Breast epithelium (tissue), 4 donors: ENCODE measurements at regions not wholly inside any gene's neighbourhood (a gene's known extent, or its start where the extent isn't known, plus 50 kb on each side); places are given as distances from the start of the nearest gene placed in this dataset.

Source experiments
- DNase-seq, 2 donors: peaks; one replicate each; pipeline ENCODE4 v3.0.0-alpha.2; 2019; ENCODE audit warnings: low spot score in 2 of 2
- H3K27ac ChIP-seq, 2 donors: fragments of 200-600 bp; sonication (generic) in 1 of 2; one replicate each; pipeline ENCODE4 v1.5.1; 2016 to 2019; ENCODE audit warnings: mild to moderate bottlenecking in 1 of 2
- H3K27me3 ChIP-seq, 2 donors: fragments of 200-600 bp; sonication (generic) in 1 of 2; one replicate each; pipeline versions ENCODE4 v1.5.1 to v1.6.0; 2017 to 2019; ENCODE audit warnings: control low read depth in 1 of 2, mild to moderate bottlenecking in 1 of 2
- H3K36me3 ChIP-seq: fragments of 200-600 bp; one replicate; pipeline ENCODE4 v1.5.1; 2019
- H3K4me1 ChIP-seq, 2 donors: fragments of 200-600 bp; sonication (generic); one replicate each; pipeline ENCODE4 v1.5.1; 2016 to 2019; ENCODE audit warnings: control low read depth in 1 of 2
- H3K4me3 ChIP-seq, 3 donors: fragments of 200-600 bp; sonication (generic); 1 replicate in 2 of 3; 2 replicates in 1 of 3; pipeline ENCODE4 v1.5.1; 2016 to 2019; ENCODE audit warnings: mild to moderate bottlenecking in 3 of 3, moderate library complexity in 2 of 3
- H3K9me3 ChIP-seq, 2 donors: fragments of 200-600 bp; sonication (generic) in 1 of 2; one replicate each; pipeline ENCODE4 v1.5.1; 2016 to 2019; ENCODE audit warnings: control low read depth in 1 of 2
- POLR2A ChIP-seq: fragments of 450-650 bp; IDR thresholded peaks from one replicate; pipeline ENCODE4 v1.6.1; 2016; ENCODE audit warnings: antibody characterized with exemption, mild to moderate bottlenecking, moderate library complexity
- POLR2AphosphoS5 ChIP-seq, 3 donors: sonication (generic); formaldehyde crosslinking; IDR thresholded peaks; one replicate each; pipeline ENCODE4 v1.6.1; 2017; ENCODE audit warnings: antibody characterized with exemption in 3 of 3
- intact Hi-C: fragments of 100-400 bp; cut with DNase I; formaldehyde crosslinking; loops from one replicate; pipeline ENCODE4 v1.15.1; 2023; ENCODE audit warnings: low total_unique reads
- TF ChIP-seq, protein P1 (sequence below), 3 donors: fragments of 450-650 bp; IDR thresholded peaks; one replicate each; pipeline ENCODE4 v1.5.1; 2016 to 2017; ENCODE audit warnings: antibody characterized with exemption in 3 of 3, mild to moderate bottlenecking in 3 of 3, moderate library complexity in 3 of 3

DNA sequence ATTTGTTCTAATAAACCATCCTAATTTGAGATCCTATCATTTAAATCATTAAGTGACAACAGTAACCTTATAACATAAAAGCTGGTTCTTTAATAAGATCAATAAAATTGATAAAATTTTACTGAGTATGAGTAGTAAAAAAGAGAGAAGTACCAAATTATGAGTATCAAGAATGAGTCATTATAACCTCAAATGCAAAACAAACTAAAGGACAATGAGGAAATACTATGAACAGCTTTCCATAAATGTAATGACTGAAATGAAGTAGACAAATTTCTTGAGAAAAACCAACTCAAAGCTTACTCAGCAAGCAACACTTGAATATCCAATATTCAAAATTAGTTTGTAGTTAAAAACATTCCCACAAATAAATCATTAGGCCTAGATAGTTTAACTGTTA is 433.0 kb downstream of the ZEB2 start:
- no peak for DNase-seq
- no peak overlapping the region for H3K27ac ChIP-seq
- H3K4me3 ChIP-seq: no peak overlapping the region
- TF ChIP-seq POLR2A (no peak), POLR2AphosphoS5 (IDR thresholded peaks at IDR 0.05) (no peak)
- TF ChIP-seq, protein P1, sequence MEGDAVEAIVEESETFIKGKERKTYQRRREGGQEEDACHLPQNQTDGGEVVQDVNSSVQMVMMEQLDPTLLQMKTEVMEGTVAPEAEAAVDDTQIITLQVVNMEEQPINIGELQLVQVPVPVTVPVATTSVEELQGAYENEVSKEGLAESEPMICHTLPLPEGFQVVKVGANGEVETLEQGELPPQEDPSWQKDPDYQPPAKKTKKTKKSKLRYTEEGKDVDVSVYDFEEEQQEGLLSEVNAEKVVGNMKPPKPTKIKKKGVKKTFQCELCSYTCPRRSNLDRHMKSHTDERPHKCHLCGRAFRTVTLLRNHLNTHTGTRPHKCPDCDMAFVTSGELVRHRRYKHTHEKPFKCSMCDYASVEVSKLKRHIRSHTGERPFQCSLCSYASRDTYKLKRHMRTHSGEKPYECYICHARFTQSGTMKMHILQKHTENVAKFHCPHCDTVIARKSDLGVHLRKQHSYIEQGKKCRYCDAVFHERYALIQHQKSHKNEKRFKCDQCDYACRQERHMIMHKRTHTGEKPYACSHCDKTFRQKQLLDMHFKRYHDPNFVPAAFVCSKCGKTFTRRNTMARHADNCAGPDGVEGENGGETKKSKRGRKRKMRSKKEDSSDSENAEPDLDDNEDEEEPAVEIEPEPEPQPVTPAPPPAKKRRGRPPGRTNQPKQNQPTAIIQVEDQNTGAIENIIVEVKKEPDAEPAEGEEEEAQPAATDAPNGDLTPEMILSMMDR (IDR thresholded peaks at IDR 0.05): no peak
- no peaks in the 10 kb centered on the region for H3K4me1 ChIP-seq
- no peaks in the 10 kb centered on the region for H3K27me3 ChIP-seq
- H3K36me3 ChIP-seq: no peaks in the 10 kb centered on the region
- intact Hi-C loops: no loop called here
- peaks cover 0 to 6% of the 10 kb centered on the region in 2 donors for H3K9me3 ChIP-seq

DNA sequence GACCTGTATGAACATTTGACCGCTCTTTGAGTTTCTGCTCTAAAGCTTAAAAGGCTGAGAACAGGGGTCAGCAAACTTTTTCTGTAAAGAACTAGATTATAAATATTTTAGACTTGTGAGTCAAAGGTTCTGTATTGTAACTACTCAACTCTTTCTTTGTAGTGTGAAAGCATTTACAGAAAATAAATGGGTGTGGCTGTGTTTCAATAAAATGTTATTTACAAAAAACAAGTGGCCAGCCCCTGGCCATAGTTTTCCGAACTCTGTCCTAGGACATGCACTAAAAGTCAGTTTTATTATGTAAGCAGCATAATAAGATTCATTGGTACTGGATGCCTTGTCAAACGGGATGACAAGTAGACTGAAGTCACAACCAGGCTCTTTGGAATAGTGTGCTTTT is 434.9 kb downstream of the ZEB2 start:
- H3K4me1 ChIP-seq: no peaks in the 10 kb centered on the region
- DNase-seq: no peak
- no peak overlapping the region for H3K4me3 ChIP-seq
- H3K36me3 ChIP-seq: no peaks in the 10 kb centered on the region
- no peaks in the 10 kb centered on the region for H3K9me3 ChIP-seq
- H3K27me3 ChIP-seq: no peaks in the 10 kb centered on the region
- H3K27ac ChIP-seq: no peak overlapping the region
- TF ChIP-seq, protein P1 (IDR thresholded peaks at IDR 0.05): no peak
- TF ChIP-seq POLR2AphosphoS5 (IDR thresholded peaks at IDR 0.05) (no peak), POLR2A (no peak)
- intact Hi-C loops: no loop called here

DNA sequence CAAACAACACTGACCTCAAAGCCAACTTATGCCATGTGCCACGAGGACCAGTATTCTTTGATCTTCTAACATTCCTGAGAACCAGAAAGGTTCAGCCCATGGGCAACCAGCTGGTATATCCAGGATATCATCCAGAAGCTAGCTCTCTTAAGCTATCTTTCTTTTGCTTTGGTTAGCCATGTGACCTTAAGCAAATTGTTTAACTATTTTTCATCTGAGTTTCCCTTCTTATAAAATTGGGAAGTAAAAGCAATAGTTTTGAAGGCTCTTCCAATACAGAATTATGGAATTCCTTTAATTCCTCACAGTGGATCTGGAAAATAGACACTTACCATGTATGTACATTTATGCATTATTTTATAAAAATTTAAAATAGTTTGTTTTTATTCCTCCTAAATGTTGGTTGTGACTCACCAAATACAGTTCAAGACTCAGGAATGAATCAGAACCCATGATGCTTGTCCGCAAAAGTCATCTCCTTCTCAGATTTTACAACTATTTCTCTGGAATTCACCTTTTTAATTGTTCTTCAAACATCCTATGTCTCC is 435.7 kb downstream of the ZEB2 start:
- Histone ChIP-seq H3K4me1 (no peaks in the 10 kb centered on the region), H3K27me3 (no peaks in the 10 kb centered on the region), H3K9me3 (no peaks in the 10 kb centered on the region), H3K27ac (no peak overlapping the region), H3K4me3 (no peak overlapping the region), H3K36me3 (no peaks in the 10 kb centered on the region)
- TF ChIP-seq, protein P1 (IDR thresholded peaks at IDR 0.05): no peak
- TF ChIP-seq POLR2AphosphoS5 (IDR thresholded peaks at IDR 0.05) (no peak), POLR2A (no peak)
- no peak for DNase-seq
- intact Hi-C loops: no loop called here

DNA sequence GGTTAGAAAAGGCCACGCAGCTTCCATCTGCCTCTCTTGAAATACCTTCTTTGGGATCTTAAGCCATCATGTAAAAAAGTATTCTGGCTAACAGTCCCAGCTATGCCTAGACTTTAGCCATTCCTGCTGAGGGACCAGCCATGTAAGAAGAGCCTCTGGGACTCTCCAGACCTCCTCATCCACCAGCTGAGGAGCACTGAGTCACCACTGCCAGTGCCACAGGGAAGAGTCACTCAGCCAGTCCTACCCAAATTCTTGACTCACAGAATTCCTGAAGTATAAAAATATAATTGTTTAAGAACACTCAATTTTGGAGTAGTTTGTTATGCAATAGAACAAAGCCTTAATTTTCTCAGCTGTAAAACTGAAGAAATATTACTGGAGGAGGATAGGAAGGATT is 436.7 kb downstream of the ZEB2 start:
- Histone ChIP-seq H3K27me3 (no peaks in the 10 kb centered on the region), H3K36me3 (no peaks in the 10 kb centered on the region), H3K27ac (no peak overlapping the region), H3K9me3 (no peaks in the 10 kb centered on the region), H3K4me1 (no peaks in the 10 kb centered on the region), H3K4me3 (no peak overlapping the region)
- no peak for TF ChIP-seq POLR2A
- TF ChIP-seq, protein P1 (IDR thresholded peaks at IDR 0.05): no peak
- TF ChIP-seq POLR2AphosphoS5 (IDR thresholded peaks at IDR 0.05): no peak
- no peak for DNase-seq
- intact Hi-C loops: no loop called here

DNA sequence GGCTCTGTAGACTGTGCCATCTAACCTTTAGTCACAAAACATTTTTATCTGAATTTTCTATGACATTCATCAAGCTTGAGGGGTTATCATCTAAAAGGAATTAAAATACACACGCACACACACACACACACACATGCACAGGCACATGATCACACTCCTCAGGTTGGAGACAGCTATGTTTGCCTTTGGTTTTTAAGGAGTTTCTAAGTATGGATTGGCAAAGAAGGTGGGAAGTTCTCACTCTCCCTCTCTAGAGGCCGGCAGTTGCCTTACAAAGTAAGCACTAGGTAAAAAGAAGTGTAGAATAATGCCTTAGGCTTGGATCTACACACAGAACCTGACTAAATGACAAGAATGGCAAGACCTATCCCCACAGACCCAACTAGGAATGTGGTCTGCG is 437.1 kb downstream of the ZEB2 start:
- no peak for DNase-seq
- H3K4me1 ChIP-seq: no peaks in the 10 kb centered on the region
- intact Hi-C loops: no loop called here

More for the DNA sequence above, 437.1 kb downstream of the ZEB2 start:
- Histone ChIP-seq H3K27me3 (no peaks in the 10 kb centered on the region), H3K4me3 (no peak overlapping the region), H3K9me3 (no peaks in the 10 kb centered on the region), H3K36me3 (no peaks in the 10 kb centered on the region), H3K27ac (no peak overlapping the region)
- TF ChIP-seq, protein P1 (IDR thresholded peaks at IDR 0.05): no peak
- TF ChIP-seq POLR2AphosphoS5 (IDR thresholded peaks at IDR 0.05) (no peak), POLR2A (no peak)
